Choroid plexus epithelial cell (primary cell): ENCODE measurements at regions not wholly inside any gene's neighbourhood (a gene's known extent, or its start where the extent isn't known, plus 50 kb on each side); places are given as distances from the start of the nearest gene placed in this dataset.

ENCODE experiments used
- DNase-seq: peaks from one replicate; pipeline ENCODE4 v3.0.0-alpha.2; 2010; ENCODE audit warnings: low read depth
- H3K4me3 ChIP-seq: 2 replicates; pipeline ENCODE4 v1.5.1; 2011; ENCODE audit warnings: low read depth, mild to moderate bottlenecking, control low read depth, low read length, moderate library complexity
- CTCF ChIP-seq: conservative IDR thresholded peaks from 2 replicates; pipeline ENCODE4 v1.5.1; 2011; ENCODE audit warnings: low read depth, mild to moderate bottlenecking, control low read depth, inconsistent platforms, low read length, moderate library complexity

- no peak for DNase-seq
- no peak overlapping the region for H3K4me3 ChIP-seq
- TF ChIP-seq CTCF, result no peak
These were observed 311.7 kb downstream of the FBXW7 start for GRCh38 chr4:152224223-152224622.

GRCh38 chr4:152223600-152223999 is 312.3 kb downstream of the FBXW7 start:
- no peak for DNase-seq
- no peak overlapping the region for H3K4me3 ChIP-seq
- TF ChIP-seq CTCF, result no peak

GRCh38 chr4:152221816-152222516 is 313.9 kb downstream of the FBXW7 start:
- TF ChIP-seq CTCF, result no peak
- no peak for DNase-seq
- no peak overlapping the region for H3K4me3 ChIP-seq

- peak; percentile 4 for DNase-seq
These were observed 315.7 kb downstream of the FBXW7 start for GRCh38 chr4:152220201-152220666.

GRCh38 chr4:152218576-152218975 is 317.3 kb downstream of the FBXW7 start:
- DNase-seq, result no peak
- no peak for TF ChIP-seq CTCF
- no peak overlapping the region for H3K4me3 ChIP-seq

More at GRCh38 chr4:152220201-152220666, 315.7 kb downstream of the FBXW7 start:
- H3K4me3 ChIP-seq, result no peak overlapping the region
- TF ChIP-seq CTCF, result no peak

- no peak for DNase-seq
- no peak overlapping the region for H3K4me3 ChIP-seq
- no peak for TF ChIP-seq CTCF
These were observed 318.0 kb downstream of the FBXW7 start for GRCh38 chr4:152217896-152218295.
